Psoas muscle (tissue), 7 donors: ENCODE measurements at regions not wholly inside any gene's neighbourhood (a gene's known extent, or its start where the extent isn't known, plus 50 kb on each side); places are given as distances from the start of the nearest gene placed in this dataset.

ENCODE experiments used
- ATAC-seq, 4 donors: fragments of 200-7000 bp; cut with Tn5 transposase; one replicate each; pipeline ENCODE4 v1.9.1; 2020; ENCODE audit warnings: moderate library complexity in 3 of 4, mild to moderate bottlenecking in 2 of 4
- DNase-seq, 2 donors: peaks; one replicate each; pipeline ENCODE4 v3.0.0-alpha.2; 2020
- H3K27ac ChIP-seq: fragments of 200-600 bp; one replicate; pipeline ENCODE4 v1.8.0; 2022
- H3K27me3 ChIP-seq, 3 donors: fragments of 200-600 bp in 1 of 3; one replicate each; pipeline versions ENCODE4 v1.6.1 to v1.8.0; 2013 to 2022; ENCODE audit warnings: low read length in 2 of 3, mild to moderate bottlenecking in 2 of 3, moderate library complexity in 1 of 3; ENCODE audit not compliant: insufficient read depth in 3 of 3
- H3K36me3 ChIP-seq, 2 donors: fragments of 200-600 bp in 1 of 2; one replicate each; pipeline versions ENCODE4 v1.6.1 to v1.8.0; 2013 to 2022; ENCODE audit warnings: low read depth in 1 of 2, mild to moderate bottlenecking in 1 of 2, moderate library complexity in 1 of 2; ENCODE audit not compliant: insufficient read depth in 1 of 2
- H3K4me1 ChIP-seq: fragments of 200-600 bp; one replicate; pipeline ENCODE4 v1.8.0; 2022
- H3K4me3 ChIP-seq: fragments of 200-600 bp; one replicate; pipeline ENCODE4 v1.8.0; 2022; ENCODE audit warnings: mild to moderate bottlenecking
- H3K9me3 ChIP-seq: fragments of 200-600 bp; one replicate; pipeline ENCODE4 v1.8.0; 2022
- CTCF ChIP-seq: fragments of 200-600 bp; IDR thresholded peaks from one replicate; pipeline ENCODE4 v1.8.0; 2022; ENCODE audit warnings: antibody characterized with exemption
- WGBS, 3 donors: extraction: QIAGEN DNeasy Blood & Tissue Kit; methylation state at CpG; one replicate each; pipeline versions ENCODE4 v1.1.6 to v1.1.7; 2013; 5-methylcytosine and 5-hydroxymethylcytosine counted together
- intact Hi-C, 2 donors: fragments of 100-400 bp; cut with DNase I; formaldehyde crosslinking; loops; one replicate each; pipeline versions ENCODE4 v1.11.0 to v1.14.2; 2022
- donor health status: healthy with polysubstance abuse.
- donor health status: DM: no; HTN: no; CAD: no; lungs with moderate emphysema.
- donor health status: Bipolar disorder and iron deficiency.
- donor health status: healthy.
- donor health status: DM: yes; HTN: yes; CAD: no.
- donor health status: DM: no; HTN: no; CAD: no.
- donor health status: DM: yes; HTN: yes; CAD: no.

DNA sequence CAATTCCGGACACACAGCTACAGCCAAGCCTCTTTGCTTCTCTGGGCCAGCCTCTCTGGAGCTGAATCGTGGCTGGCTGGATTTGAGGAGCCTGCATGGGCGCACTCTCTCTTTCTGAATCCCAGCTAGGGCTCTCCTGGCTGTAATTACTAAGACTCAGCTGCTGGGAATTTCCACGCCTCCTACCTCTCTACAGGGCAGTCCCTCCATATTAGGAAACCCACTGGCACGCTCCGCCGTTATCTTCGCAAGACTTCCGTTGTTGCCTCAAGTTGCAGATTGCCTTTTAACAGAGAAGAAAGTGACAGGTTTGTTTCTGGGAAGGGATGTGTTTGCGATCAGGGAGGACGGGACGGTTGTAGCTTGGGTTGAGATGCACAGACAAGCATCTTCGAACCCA lies 188.4 kb upstream of the NLRP1 start:
- peaks cover 13% of the 10 kb centered on the region for H3K4me1 ChIP-seq
- intact Hi-C loops, result no loop called here
- ATAC-seq, result peak in 3 of 4 donors; percentile 48 to 73 (median 71)
- H3K36me3 ChIP-seq, result no peaks in the 10 kb centered on the region
- peaks cover 0 to 25% (median 3%) of the 10 kb centered on the region in 3 donors for H3K27me3 ChIP-seq
- 36 to 62% (median 48%) methylated on average over 13 of the region's 13 CpGs for WGBS, 3 donors
- TF ChIP-seq CTCF, result no peak
- H3K9me3 ChIP-seq, result no peaks in the 10 kb centered on the region
- DNase-seq, result no peak
- H3K4me3 ChIP-seq, result no peak overlapping the region
- H3K27ac ChIP-seq, result no peak overlapping the region

- no peak for TF ChIP-seq CTCF
- no peak overlapping the region for H3K27ac ChIP-seq
- ATAC-seq (no peak), DNase-seq (no peak)
- intact Hi-C loops, result no loop called here
- 67 to 88% (median 72%) methylated on average over 7 of the region's 7 CpGs for WGBS, 3 donors
- H3K9me3 ChIP-seq, result no peaks in the 10 kb centered on the region
- H3K4me1 ChIP-seq, result peaks cover 13% of the 10 kb centered on the region
- peaks cover 0 to 19% (median 3%) of the 10 kb centered on the region in 3 donors for H3K27me3 ChIP-seq
- H3K4me3 ChIP-seq, result no peak overlapping the region
- no peaks in the 10 kb centered on the region for H3K36me3 ChIP-seq
Observed at GRCh38 chr17:5773816-5774360, 189.6 kb upstream of the NLRP1 start.

GRCh38 chr17:5775098-5775497 lies 190.8 kb upstream of the NLRP1 start:
- TF ChIP-seq CTCF, result no peak
- Histone ChIP-seq H3K36me3 (no peaks in the 10 kb centered on the region), H3K4me3 (no peak overlapping the region), H3K27me3 (peaks cover 0 to 7% (median 3%) of the 10 kb centered on the region in 3 donors), H3K27ac (no peak overlapping the region), H3K9me3 (no peaks in the 10 kb centered on the region), H3K4me1 (peaks cover 13% of the 10 kb centered on the region)
- 24 to 47% (median 29%) methylated on average over 8 of the region's 8 CpGs for WGBS, 3 donors
- intact Hi-C loops, result no loop called here
- ATAC-seq (peak in 3 of 4 donors; percentile 62 to 77 (median 70)), DNase-seq (no peak)

- no peak for DNase-seq
- TF ChIP-seq CTCF, result no peak
- WGBS, 3 donors, result 84 to 85% (median 84%) methylated on average over 11 of the region's 11 CpGs
Observed at GRCh38 chr17:5780476-5780875, 196.2 kb upstream of the NLRP1 start.

More at GRCh38 chr17:5780476-5780875, 196.2 kb upstream of the NLRP1 start:
- no peak for ATAC-seq
- Histone ChIP-seq H3K4me3 (no peak overlapping the region), H3K27ac (no peak overlapping the region), H3K27me3 (no peaks in the 10 kb centered on the region), H3K36me3 (no peaks in the 10 kb centered on the region), H3K4me1 (peaks cover 5% of the 10 kb centered on the region), H3K9me3 (peaks cover 13% of the 10 kb centered on the region)
- intact Hi-C loops, result no loop called here
